HL-60 (cell line): ENCODE measurements at regions not wholly inside any gene's neighbourhood (a gene's known extent, or its start where the extent isn't known, plus 50 kb on each side); places are given as distances from the start of the nearest gene placed in this dataset.

Experiments
- POLR2AphosphoS5 ChIP-seq: IDR thresholded peaks from 2 replicates; pipeline ENCODE4 v1.6.1; 2012; ENCODE audit warnings: low read depth
- REST ChIP-seq: IDR thresholded peaks from 2 replicates; pipeline ENCODE4 v1.6.1; 2012; ENCODE audit warnings: low read depth; ENCODE audit not compliant: insufficient replicate concordance
- TF ChIP-seq, protein P1 (sequence below): IDR thresholded peaks from one replicate; pipeline ENCODE4 v1.5.1; 2011; ENCODE audit warnings: low read length, control low read depth, inconsistent platforms; ENCODE audit not compliant: insufficient read depth

DNA sequence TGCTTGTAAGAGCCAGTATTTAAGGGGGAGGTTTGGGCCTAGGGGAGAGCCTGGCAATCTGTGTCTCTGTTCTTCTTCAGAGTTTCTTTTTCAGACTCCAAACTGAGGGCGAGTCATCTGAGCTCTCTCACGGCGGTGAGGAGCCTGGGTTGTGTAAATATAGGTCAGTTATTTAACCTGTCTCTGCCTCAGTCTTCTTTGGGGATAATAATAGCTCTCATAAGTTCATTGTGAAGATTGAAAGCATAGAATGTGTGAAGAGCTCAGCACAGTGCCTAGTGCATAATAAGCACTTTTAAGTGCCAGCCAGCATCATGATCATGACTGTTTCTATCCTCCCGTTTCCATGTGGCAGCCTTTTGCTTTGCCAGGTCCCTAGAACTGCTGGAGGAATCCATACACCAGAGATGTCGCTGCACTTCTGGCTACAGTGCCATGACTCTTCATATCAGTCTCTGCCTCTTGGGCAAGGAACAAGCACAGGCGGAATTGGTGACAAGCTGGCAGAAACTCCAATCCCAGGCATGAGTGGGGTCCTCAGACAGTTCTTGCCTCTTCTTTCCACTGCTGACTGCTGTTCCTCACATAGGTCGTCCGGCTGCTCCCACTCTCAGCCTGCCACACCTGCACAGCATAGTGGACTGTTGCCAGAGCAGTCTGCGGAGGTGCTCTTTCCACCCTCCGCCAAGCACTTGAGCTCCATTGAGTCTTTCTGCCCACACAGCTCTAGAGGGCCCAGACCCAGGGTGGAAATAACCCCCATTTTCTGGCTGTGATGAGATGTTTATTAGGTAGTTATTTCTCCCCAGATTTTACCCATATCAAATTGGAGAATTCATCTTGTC, 103.7 kb upstream of the MAML3 start:
- TF ChIP-seq, protein P1, sequence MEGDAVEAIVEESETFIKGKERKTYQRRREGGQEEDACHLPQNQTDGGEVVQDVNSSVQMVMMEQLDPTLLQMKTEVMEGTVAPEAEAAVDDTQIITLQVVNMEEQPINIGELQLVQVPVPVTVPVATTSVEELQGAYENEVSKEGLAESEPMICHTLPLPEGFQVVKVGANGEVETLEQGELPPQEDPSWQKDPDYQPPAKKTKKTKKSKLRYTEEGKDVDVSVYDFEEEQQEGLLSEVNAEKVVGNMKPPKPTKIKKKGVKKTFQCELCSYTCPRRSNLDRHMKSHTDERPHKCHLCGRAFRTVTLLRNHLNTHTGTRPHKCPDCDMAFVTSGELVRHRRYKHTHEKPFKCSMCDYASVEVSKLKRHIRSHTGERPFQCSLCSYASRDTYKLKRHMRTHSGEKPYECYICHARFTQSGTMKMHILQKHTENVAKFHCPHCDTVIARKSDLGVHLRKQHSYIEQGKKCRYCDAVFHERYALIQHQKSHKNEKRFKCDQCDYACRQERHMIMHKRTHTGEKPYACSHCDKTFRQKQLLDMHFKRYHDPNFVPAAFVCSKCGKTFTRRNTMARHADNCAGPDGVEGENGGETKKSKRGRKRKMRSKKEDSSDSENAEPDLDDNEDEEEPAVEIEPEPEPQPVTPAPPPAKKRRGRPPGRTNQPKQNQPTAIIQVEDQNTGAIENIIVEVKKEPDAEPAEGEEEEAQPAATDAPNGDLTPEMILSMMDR = no peak
- TF ChIP-seq POLR2AphosphoS5 = no peak
- TF ChIP-seq REST = no peak
